Germinal center (tissue), 1 donor: ENCODE measurements at regions not wholly inside any gene's neighbourhood (a gene's known extent, or its start where the extent isn't known, plus 50 kb on each side); places are given as distances from the start of the nearest gene placed in this dataset.

Experiments
- DNase-seq: peaks from one replicate; pipeline ENCODE4 v3.0.0; 2012; ENCODE audit warnings: mixed read lengths, low spot score

GRCh38 chr13:73290844-73291243, 232.0 kb downstream of the KLF5 start:
- DNase-seq = no peak

- no peak for DNase-seq
These were observed 229.8 kb downstream of the KLF5 start for GRCh38 chr13:73288596-73288995.

GRCh38 chr13:73287831-73288230, 229.0 kb downstream of the KLF5 start:
- no peak for DNase-seq

GRCh38 chr13:73286942-73287620, 228.3 kb downstream of the KLF5 start:
- DNase-seq = no peak

GRCh38 chr13:73286177-73286576, 227.4 kb downstream of the KLF5 start:
- no peak for DNase-seq

GRCh38 chr13:73284081-73284874, 225.5 kb downstream of the KLF5 start:
- DNase-seq = no peak

- DNase-seq = no peak
These were observed 224.8 kb downstream of the KLF5 start for GRCh38 chr13:73283636-73284035.

- no peak for DNase-seq
These were observed 222.9 kb downstream of the KLF5 start for GRCh38 chr13:73281746-73282145.

- DNase-seq = no peak
These were observed 219.4 kb downstream of the KLF5 start for GRCh38 chr13:73278186-73278585.

- no peak for DNase-seq
These were observed 216.4 kb downstream of the KLF5 start for GRCh38 chr13:73275163-73275562.

GRCh38 chr13:73274147-73274546, 215.3 kb downstream of the KLF5 start:
- DNase-seq = no peak

- no peak for DNase-seq
These were observed 214.9 kb downstream of the KLF5 start for GRCh38 chr13:73273745-73274144.

GRCh38 chr13:73273276-73273675, 214.5 kb downstream of the KLF5 start:
- DNase-seq = no peak

GRCh38 chr13:73272831-73273230, 214.0 kb downstream of the KLF5 start:
- DNase-seq = no peak

- no peak for DNase-seq
These were observed 209.5 kb downstream of the KLF5 start for GRCh38 chr13:73268306-73268705.

- no peak for DNase-seq
These were observed 207.9 kb downstream of the KLF5 start for GRCh38 chr13:73266640-73267180.

GRCh38 chr13:73262862-73263627, 204.2 kb downstream of the KLF5 start:
- DNase-seq = no peak

GRCh38 chr13:73261739-73262216, 203.0 kb downstream of the KLF5 start:
- no peak for DNase-seq

GRCh38 chr13:73259061-73260017, 200.5 kb downstream of the KLF5 start:
- no peak for DNase-seq

GRCh38 chr13:73258406-73258805, 199.6 kb downstream of the KLF5 start:
- DNase-seq = no peak

- DNase-seq = no peak
These were observed 196.0 kb downstream of the KLF5 start for GRCh38 chr13:73254827-73255226.
